HEK293 (cell line): ENCODE measurements at regions not wholly inside any gene's neighbourhood (a gene's known extent, or its start where the extent isn't known, plus 50 kb on each side); places are given as distances from the start of the nearest gene placed in this dataset.
"Not testable (repeated sequence)": the region's sequence is repeated elsewhere in the genome, so short reads cannot be mapped to it uniquely, and the experiment has no call there.

Source experiments
- CTCF ChIA-PET: fragments of 350-600 bp; formaldehyde crosslinking; extraction: SDS; loops from one replicate; lab custom pipeline; 2021; ENCODE audit warnings: antibody characterized with exemption; lab: Yijun Ruan, JAX
- POLR2A ChIA-PET: fragments of 300-600 bp; formaldehyde crosslinking; extraction: SDS; loops from one replicate; lab custom pipeline; 2020; ENCODE audit warnings: antibody characterized with exemption, inconsistent platforms; lab: Yijun Ruan, JAX
- H3K27ac ChIP-seq: fragments of 200-500 bp; sonication (Bioruptor generic); 2 replicates; pipeline ENCODE4 v1.5.1; 2014; ENCODE audit warnings: low read depth, low read length, control low read depth, inconsistent platforms; ENCODE audit errors: extremely low read depth
- H3K36me3 ChIP-seq, 2 experiments: fragments of 200-500 bp in 1 of 2; sonication (Bioruptor generic) in 1 of 2; 1 replicate in 1 of 2; 2 replicates in 1 of 2; pipeline ENCODE4 v1.5.1; 2014 to 2017; ENCODE audit warnings: inconsistent platforms in 2 of 2, low read length in 2 of 2; ENCODE audit not compliant: control insufficient read depth in 2 of 2, insufficient read depth in 1 of 2
- H3K4me1 ChIP-seq: fragments of 200-500 bp; sonication (Bioruptor generic); 2 replicates; pipeline ENCODE4 v1.5.1; 2014; ENCODE audit warnings: mild to moderate bottlenecking, low read length, inconsistent platforms; ENCODE audit not compliant: control insufficient read depth, insufficient read depth
- H3K4me3 ChIP-seq: 2 replicates; pipeline ENCODE4 v1.5.1; 2011; ENCODE audit warnings: low read depth, mild to moderate bottlenecking, control low read depth, low read length, moderate library complexity
- H3K9me3 ChIP-seq: fragments of 200-500 bp; sonication (Bioruptor generic); 2 replicates; pipeline ENCODE4 v1.5.1; 2014; ENCODE audit warnings: low read depth, low read length, inconsistent platforms; ENCODE audit not compliant: control insufficient read depth, insufficient read depth
- KLF8 ChIP-seq: fragments of 450-650 bp; formaldehyde crosslinking; IDR thresholded peaks from 2 replicates; pipeline ENCODE4 v1.5.1; 2016; ENCODE audit warnings: missing biosample characterization, missing genetic modification characterization
- MYNN ChIP-seq: fragments of 450-650 bp; formaldehyde crosslinking; IDR thresholded peaks from 2 replicates; pipeline ENCODE4 v1.5.1; 2016; ENCODE audit warnings: missing biosample characterization, missing genetic modification characterization, borderline replicate concordance
- SALL2 ChIP-seq: fragments of 450-650 bp; formaldehyde crosslinking; IDR thresholded peaks from 2 replicates; pipeline ENCODE4 v1.5.0; 2017; ENCODE audit warnings: missing biosample characterization, mild to moderate bottlenecking, missing genetic modification characterization, borderline replicate concordance
- ZNF10 ChIP-seq: fragments of 450-650 bp; formaldehyde crosslinking; IDR thresholded peaks from 2 replicates; pipeline ENCODE4 v1.5.1; 2017; ENCODE audit warnings: missing biosample characterization, missing genetic modification characterization
- ZNF175 ChIP-seq: fragments of 450-650 bp; formaldehyde crosslinking; IDR thresholded peaks from 2 replicates; pipeline ENCODE4 v1.5.1; 2016; ENCODE audit warnings: missing biosample characterization, missing genetic modification characterization
- ZNF626 ChIP-seq: fragments of 450-650 bp; sonication (Bioruptor Pico); formaldehyde crosslinking; IDR thresholded peaks from 2 replicates; pipeline ENCODE4 v1.5.1; 2018; ENCODE audit warnings: missing biosample characterization, missing genetic modification characterization, inconsistent platforms
- ZNF777 ChIP-seq: fragments of 450-650 bp; formaldehyde crosslinking; IDR thresholded peaks from 2 replicates; pipeline ENCODE4 v1.5.1; 2017; ENCODE audit warnings: missing biosample characterization, missing genetic modification characterization, borderline replicate concordance
- TF ChIP-seq, protein P1 (sequence below): fragments of 450-650 bp; formaldehyde crosslinking; IDR thresholded peaks from 2 replicates; pipeline ENCODE4 v1.5.1; 2016; ENCODE audit warnings: missing biosample characterization, missing genetic modification characterization
- TF ChIP-seq, protein P2 (sequence below): fragments of 450-650 bp; IDR thresholded peaks from 2 replicates; pipeline ENCODE4 v1.5.1; 2018; ENCODE audit warnings: missing biosample characterization, missing genetic modification characterization
- TF ChIP-seq, protein P3 (sequence below): fragments of 450-650 bp; formaldehyde crosslinking; IDR thresholded peaks from 2 replicates; pipeline ENCODE4 v1.5.1; 2016; ENCODE audit warnings: missing biosample characterization, missing genetic modification characterization
- TF ChIP-seq, protein P4 (sequence below): fragments of 450-650 bp; formaldehyde crosslinking; IDR thresholded peaks from 2 replicates; pipeline ENCODE4 v1.5.1; 2016; ENCODE audit warnings: missing biosample characterization, missing genetic modification characterization
- TF ChIP-seq, protein P5 (sequence below): fragments of 450-650 bp; formaldehyde crosslinking; IDR thresholded peaks from 2 replicates; pipeline ENCODE4 v1.5.1; 2016; ENCODE audit warnings: missing biosample characterization, missing genetic modification characterization
- TF ChIP-seq, protein P6 (sequence below): fragments of 450-650 bp; formaldehyde crosslinking; IDR thresholded peaks from 2 replicates; pipeline ENCODE4 v1.5.1; 2017; ENCODE audit warnings: missing biosample characterization, missing genetic modification characterization
- TF ChIP-seq, protein P7 (sequence below): fragments of 450-650 bp; formaldehyde crosslinking; IDR thresholded peaks from 2 replicates; pipeline ENCODE4 v1.5.1; 2016; ENCODE audit warnings: missing biosample characterization, missing genetic modification characterization, low read depth
- TF ChIP-seq, protein P8 (sequence below): fragments of 450-650 bp; formaldehyde crosslinking; IDR thresholded peaks from 2 replicates; pipeline ENCODE4 v1.5.1; 2016; ENCODE audit warnings: missing biosample characterization, missing genetic modification characterization

DNA sequence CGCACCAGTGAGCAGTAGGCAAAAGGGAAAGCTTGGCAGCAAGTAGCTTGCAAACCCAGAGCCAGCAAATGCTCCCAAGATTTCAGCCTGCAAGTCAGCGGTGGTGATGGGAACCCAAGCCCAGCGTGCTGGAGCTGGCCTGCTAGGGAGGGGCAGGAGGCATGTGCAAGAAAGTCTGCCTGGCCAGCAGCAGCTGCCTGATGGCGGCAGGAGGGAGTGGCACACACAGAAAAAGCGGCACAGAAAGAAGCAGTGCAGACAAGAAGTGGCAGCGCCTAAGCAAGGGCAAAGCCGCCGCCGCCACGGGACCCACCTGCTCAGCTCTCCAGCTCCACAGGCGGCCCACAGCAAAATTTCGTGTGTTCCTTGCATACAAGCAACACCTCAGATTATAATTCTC, 1206.5 kb upstream of the PABPC4L start:
- Histone ChIP-seq H3K27ac (no peak overlapping the region), H3K4me3 (no peak overlapping the region), H3K9me3 (no peaks in the 10 kb centered on the region), H3K4me1 (no peaks in the 10 kb centered on the region), H3K36me3 (no peaks in the 10 kb centered on the region)
- ChIA-PET POLR2A (no interaction called here), CTCF (no interaction called here)
- no peak for TF ChIP-seq MYNN (tag by site-specific recombination)
- no peak for TF ChIP-seq ZNF777 (tag by site-specific recombination)
- no peak for TF ChIP-seq ZNF626 (tag by site-specific recombination)
- TF ChIP-seq ZNF10: no peak
- TF ChIP-seq, protein P1, sequence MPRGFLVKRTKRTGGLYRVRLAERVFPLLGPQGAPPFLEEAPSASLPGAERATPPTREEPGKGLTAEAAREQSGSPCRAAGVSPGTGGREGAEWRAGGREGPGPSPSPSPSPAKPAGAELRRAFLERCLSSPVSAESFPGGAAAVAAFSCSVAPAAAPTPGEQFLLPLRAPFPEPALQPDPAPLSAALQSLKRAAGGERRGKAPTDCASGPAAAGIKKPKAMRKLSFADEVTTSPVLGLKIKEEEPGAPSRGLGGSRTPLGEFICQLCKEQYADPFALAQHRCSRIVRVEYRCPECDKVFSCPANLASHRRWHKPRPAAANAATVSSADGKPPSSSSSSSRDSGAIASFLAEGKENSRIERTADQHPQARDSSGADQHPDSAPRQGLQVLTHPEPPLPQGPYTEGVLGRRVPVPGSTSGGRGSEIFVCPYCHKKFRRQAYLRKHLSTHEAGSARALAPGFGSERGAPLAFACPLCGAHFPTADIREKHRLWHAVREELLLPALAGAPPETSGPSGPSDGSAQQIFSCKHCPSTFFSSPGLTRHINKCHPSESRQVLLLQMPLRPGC: no peak
- no peak for TF ChIP-seq SALL2 (tag by site-specific recombination)
- TF ChIP-seq, protein P2, sequence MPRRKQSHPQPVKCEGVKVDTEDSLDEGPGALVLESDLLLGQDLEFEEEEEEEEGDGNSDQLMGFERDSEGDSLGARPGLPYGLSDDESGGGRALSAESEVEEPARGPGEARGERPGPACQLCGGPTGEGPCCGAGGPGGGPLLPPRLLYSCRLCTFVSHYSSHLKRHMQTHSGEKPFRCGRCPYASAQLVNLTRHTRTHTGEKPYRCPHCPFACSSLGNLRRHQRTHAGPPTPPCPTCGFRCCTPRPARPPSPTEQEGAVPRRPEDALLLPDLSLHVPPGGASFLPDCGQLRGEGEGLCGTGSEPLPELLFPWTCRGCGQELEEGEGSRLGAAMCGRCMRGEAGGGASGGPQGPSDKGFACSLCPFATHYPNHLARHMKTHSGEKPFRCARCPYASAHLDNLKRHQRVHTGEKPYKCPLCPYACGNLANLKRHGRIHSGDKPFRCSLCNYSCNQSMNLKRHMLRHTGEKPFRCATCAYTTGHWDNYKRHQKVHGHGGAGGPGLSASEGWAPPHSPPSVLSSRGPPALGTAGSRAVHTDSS: no peak
- TF ChIP-seq, protein P3, sequence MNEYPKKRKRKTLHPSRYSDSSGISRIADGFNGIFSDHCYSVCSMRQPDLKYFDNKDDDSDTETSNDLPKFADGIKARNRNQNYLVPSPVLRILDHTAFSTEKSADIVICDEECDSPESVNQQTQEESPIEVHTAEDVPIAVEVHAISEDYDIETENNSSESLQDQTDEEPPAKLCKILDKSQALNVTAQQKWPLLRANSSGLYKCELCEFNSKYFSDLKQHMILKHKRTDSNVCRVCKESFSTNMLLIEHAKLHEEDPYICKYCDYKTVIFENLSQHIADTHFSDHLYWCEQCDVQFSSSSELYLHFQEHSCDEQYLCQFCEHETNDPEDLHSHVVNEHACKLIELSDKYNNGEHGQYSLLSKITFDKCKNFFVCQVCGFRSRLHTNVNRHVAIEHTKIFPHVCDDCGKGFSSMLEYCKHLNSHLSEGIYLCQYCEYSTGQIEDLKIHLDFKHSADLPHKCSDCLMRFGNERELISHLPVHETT (tag by site-specific recombination): no peak
- no peak for TF ChIP-seq KLF8

DNA sequence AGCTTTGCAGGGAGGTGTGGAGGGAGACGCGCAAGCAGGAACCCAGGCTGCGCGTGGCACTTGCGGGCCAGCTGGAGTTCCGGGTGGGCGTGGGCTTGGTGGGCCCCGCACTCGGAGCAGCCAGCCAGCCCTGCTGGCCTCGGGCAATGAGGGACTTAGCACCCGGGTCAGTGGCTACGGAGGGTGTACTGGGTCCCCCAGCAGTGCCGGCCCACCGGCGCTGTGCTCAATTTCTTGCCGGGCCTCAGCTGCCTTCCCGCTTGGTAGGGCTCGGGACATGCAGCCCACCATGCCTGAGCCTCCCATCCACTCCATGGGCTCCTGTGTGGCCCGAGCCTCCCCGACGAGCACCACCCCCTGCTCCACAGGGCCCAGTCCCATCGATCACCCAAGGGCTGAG, 1205.0 kb upstream of the PABPC4L start:
- H3K27ac ChIP-seq, CTCF ChIA-PET, H3K36me3 ChIP-seq, H3K4me3 ChIP-seq, H3K9me3 ChIP-seq, POLR2A ChIA-PET, H3K4me1 ChIP-seq: not testable (repeated sequence)

DNA sequence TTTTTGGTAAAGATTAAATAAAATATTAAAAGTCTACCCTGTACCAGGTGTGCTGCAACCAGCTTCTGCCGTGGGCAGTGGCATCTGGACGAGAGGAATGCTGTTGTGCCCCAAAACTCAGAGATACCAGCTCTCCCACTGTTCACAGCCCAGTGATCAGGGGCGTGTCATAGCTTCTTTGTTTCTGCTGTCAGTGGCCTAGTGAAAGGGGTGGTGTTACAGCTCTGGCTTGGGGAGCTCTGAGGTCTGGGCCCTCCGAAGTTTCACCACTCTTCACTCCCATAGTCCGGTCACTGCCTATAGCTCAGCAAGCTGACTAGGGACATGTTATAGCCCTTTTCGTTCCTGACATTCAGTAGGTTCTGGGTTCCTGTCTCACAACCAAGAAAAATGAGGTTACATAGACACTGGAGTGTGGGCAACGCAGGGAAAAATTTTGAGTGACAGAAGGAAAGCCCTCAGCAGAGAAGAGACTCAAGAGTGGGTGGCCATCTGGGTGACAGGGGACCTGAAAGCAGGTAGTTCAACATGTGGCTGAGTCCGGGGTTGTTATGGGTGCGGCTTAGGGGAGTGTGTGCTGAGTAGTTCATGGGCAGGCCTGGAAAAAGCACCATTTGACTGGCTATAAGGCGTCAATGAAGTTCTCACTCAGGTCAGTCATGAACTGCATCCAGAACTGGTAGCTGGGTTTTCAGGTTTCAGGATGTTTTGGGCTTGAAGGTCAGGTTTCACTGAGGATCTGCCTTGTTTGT, 1184.4 kb upstream of the PABPC4L start:
- ChIA-PET CTCF (no interaction called here), POLR2A (no interaction called here)
- no peak overlapping the region for H3K4me3 ChIP-seq
- H3K9me3 ChIP-seq: no peaks in the 10 kb centered on the region
- TF ChIP-seq, protein P4, sequence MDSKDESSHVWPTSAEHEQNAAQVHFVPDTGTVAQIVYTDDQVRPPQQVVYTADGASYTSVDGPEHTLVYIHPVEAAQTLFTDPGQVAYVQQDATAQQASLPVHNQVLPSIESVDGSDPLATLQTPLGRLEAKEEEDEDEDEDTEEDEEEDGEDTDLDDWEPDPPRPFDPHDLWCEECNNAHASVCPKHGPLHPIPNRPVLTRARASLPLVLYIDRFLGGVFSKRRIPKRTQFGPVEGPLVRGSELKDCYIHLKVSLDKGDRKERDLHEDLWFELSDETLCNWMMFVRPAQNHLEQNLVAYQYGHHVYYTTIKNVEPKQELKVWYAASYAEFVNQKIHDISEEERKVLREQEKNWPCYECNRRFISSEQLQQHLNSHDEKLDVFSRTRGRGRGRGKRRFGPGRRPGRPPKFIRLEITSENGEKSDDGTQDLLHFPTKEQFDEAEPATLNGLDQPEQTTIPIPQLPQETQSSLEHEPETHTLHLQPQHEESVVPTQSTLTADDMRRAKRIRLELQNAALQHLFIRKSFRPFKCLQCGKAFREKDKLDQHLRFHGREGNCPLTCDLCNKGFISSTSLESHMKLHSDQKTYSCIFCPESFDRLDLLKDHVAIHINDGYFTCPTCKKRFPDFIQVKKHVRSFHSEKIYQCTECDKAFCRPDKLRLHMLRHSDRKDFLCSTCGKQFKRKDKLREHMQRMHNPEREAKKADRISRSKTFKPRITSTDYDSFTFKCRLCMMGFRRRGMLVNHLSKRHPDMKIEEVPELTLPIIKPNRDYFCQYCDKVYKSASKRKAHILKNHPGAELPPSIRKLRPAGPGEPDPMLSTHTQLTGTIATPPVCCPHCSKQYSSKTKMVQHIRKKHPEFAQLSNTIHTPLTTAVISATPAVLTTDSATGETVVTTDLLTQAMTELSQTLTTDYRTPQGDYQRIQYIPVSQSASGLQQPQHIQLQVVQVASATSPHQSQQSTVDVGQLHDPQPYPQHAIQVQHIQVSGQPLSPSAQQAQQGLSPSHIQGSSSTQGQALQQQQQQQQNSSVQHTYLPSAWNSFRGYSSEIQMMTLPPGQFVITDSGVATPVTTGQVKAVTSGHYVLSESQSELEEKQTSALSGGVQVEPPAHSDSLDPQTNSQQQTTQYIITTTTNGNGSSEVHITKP (tag by site-specific recombination): no peak
- TF ChIP-seq, protein P5, sequence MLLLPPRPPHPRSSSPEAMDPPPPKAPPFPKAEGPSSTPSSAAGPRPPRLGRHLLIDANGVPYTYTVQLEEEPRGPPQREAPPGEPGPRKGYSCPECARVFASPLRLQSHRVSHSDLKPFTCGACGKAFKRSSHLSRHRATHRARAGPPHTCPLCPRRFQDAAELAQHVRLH (tag by site-specific recombination): no peak
- TF ChIP-seq, protein P6, sequence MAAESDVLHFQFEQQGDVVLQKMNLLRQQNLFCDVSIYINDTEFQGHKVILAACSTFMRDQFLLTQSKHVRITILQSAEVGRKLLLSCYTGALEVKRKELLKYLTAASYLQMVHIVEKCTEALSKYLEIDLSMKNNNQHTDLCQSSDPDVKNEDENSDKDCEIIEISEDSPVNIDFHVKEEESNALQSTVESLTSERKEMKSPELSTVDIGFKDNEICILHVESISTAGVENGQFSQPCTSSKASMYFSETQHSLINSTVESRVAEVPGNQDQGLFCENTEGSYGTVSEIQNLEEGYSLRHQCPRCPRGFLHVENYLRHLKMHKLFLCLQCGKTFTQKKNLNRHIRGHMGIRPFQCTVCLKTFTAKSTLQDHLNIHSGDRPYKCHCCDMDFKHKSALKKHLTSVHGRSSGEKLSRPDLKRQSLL (tag by site-specific recombination): no peak
- TF ChIP-seq, protein P7, sequence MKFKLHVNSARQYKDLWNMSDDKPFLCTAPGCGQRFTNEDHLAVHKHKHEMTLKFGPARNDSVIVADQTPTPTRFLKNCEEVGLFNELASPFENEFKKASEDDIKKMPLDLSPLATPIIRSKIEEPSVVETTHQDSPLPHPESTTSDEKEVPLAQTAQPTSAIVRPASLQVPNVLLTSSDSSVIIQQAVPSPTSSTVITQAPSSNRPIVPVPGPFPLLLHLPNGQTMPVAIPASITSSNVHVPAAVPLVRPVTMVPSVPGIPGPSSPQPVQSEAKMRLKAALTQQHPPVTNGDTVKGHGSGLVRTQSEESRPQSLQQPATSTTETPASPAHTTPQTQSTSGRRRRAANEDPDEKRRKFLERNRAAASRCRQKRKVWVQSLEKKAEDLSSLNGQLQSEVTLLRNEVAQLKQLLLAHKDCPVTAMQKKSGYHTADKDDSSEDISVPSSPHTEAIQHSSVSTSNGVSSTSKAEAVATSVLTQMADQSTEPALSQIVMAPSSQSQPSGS: no peak
- TF ChIP-seq ZNF175 (tag by site-specific recombination): no peak
- TF ChIP-seq, protein P8, sequence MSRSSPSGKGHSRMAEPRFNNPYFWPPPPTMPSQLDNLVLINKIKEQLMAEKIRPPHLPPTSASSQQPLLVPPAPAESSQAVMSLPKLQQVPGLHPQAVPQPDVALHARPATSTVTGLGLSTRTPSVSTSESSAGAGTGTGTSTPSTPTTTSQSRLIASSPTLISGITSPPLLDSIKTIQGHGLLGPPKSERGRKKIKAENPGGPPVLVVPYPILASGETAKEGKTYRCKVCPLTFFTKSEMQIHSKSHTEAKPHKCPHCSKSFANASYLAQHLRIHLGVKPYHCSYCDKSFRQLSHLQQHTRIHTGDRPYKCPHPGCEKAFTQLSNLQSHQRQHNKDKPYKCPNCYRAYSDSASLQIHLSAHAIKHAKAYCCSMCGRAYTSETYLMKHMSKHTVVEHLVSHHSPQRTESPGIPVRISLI (tag by site-specific recombination): no peak
- no peaks in the 10 kb centered on the region for H3K4me1 ChIP-seq
- H3K27ac ChIP-seq: no peak overlapping the region
- H3K36me3 ChIP-seq: no peaks in the 10 kb centered on the region
